ENCODE measurements at regions not wholly inside any gene's neighbourhood (a gene's known extent, or its start where the extent isn't known, plus 50 kb on each side); places are given as distances from the start of the nearest gene placed in this dataset.

- Mint-ChIP-seq H3K4me3 (no peak overlapping the region), H3K9me3 (peaks cover 7% of the 10 kb centered on the region; the same call in 1 of the 2 replicates), H3K27me3 (ENCODE audit: low read depth) (0 out of 2 replicates have a peak, but pooled peaks cover 3% of the 10 kb centered on the region), H3K4me1 (peaks cover 29% of the 10 kb centered on the region), H3K27ac (no peak overlapping the region), H3K36me3 (no peaks in the 10 kb centered on the region)
- ChIA-PET CTCF (no interaction called here), POLR2A (no interaction called here)
- no peak for DNase-seq (ENCODE audit: low spot score)
- ATAC-seq = no peak
- TF ChIP-seq TCF7 (CRISPR knock-in tag; IDR thresholded peaks at IDR 0.05; ENCODE audit: low read depth) = no peak
- no peak for TF ChIP-seq KAT7 (CRISPR knock-in tag; IDR thresholded peaks at IDR 0.05; ENCODE audit: borderline replicate concordance)
These were observed 596.7 kb upstream of the ADAMTS9 start for GRCh38 chr3:65284546-65284945.

GRCh38 chr3:65279225-65279782 is 591.5 kb upstream of the ADAMTS9 start:
- Mint-ChIP-seq H3K4me1 (peaks cover 32% of the 10 kb centered on the region), H3K9me3 (peaks cover 7% of the 10 kb centered on the region; the same call in 1 of the 2 replicates), H3K36me3 (no peaks in the 10 kb centered on the region), H3K27me3 (ENCODE audit: low read depth) (peaks cover 9% of the 10 kb centered on the region; the same call in 1 of the 2 replicates), H3K4me3 (no peak overlapping the region), H3K27ac (no peak overlapping the region)
- no peak for ATAC-seq
- ChIA-PET POLR2A (no interaction called here), CTCF (no interaction called here)
- TF ChIP-seq FOXK1 (CRISPR knock-in tag; IDR thresholded peaks at IDR 0.05) = no peak
- no peak for TF ChIP-seq ELF4 (CRISPR knock-in tag; IDR thresholded peaks at IDR 0.05; ENCODE audit: low read depth)
- TF ChIP-seq ZBTB21 (CRISPR knock-in tag; IDR thresholded peaks at IDR 0.05; ENCODE audit: borderline replicate concordance) = no peak
- TF ChIP-seq CBFB (CRISPR knock-in tag; IDR thresholded peaks at IDR 0.05; ENCODE audit: low read depth) = no peak
- no peak for TF ChIP-seq TP53 (CRISPR knock-in tag; IDR thresholded peaks at IDR 0.05)
- no peak for TF ChIP-seq ARID4B (CRISPR knock-in tag; IDR thresholded peaks at IDR 0.05; ENCODE audit: borderline replicate concordance)
- TF ChIP-seq JUN (CRISPR knock-in tag; IDR thresholded peaks at IDR 0.05) = no peak
- no peak for TF ChIP-seq ZSCAN18 (CRISPR knock-in tag; IDR thresholded peaks at IDR 0.05)
- TF ChIP-seq SOX15 (CRISPR knock-in tag; IDR thresholded peaks at IDR 0.05) = no peak
- no peak for TF ChIP-seq NFE2L1 (CRISPR knock-in tag; IDR thresholded peaks at IDR 0.05)
- TF ChIP-seq CTCF (IDR thresholded peaks at IDR 0.05) = no peak
- no peak for TF ChIP-seq TEAD1 (CRISPR knock-in tag; IDR thresholded peaks at IDR 0.05)
- no peak for TF ChIP-seq MLX (CRISPR knock-in tag; IDR thresholded peaks at IDR 0.05)
- no peak for TF ChIP-seq NR1H2 (CRISPR knock-in tag; IDR thresholded peaks at IDR 0.05)
- no peak for TF ChIP-seq GRHL2 (CRISPR knock-in tag; IDR thresholded peaks at IDR 0.05; ENCODE audit: insufficient replicate concordance, severe bottlenecking)
- no peak for DNase-seq (ENCODE audit: low spot score)

Measured in WTC11 (cell line).